ENCODE measurements at regions not wholly inside any gene's neighbourhood (a gene's known extent, or its start where the extent isn't known, plus 50 kb on each side); places are given as distances from the start of the nearest gene placed in this dataset.
"Not testable (repeated sequence)": the region's sequence is repeated elsewhere in the genome, so short reads cannot be mapped to it uniquely, and the experiment has no call there.

DNA sequence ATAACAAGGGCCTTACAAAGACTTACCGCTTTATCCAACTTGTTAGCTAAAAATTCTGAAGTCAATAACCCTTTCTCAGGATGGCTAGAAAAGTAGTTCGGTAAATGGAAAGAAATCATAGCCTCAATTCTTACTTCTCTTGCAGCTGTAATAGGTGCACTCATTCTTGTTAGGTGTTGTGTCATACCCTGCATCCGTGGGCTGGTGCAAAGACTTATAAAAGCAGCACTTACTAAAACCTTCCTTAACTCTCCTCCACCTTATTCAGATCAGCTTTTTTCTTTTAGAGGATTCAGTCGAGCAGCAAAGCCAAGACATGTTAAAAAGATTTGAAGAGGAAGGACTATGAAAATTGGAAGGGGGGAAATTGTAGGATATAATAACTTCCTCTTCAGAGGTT is 238.2 kb upstream of the DIO3 start:
- H3K27me3 ChIP-seq (ENCODE audit: insufficient read depth, low read length) = no peaks in the 10 kb centered on the region
- H2AFZ ChIP-seq (ENCODE audit: low read depth, low read length, poor library complexity, severe bottlenecking) = no peak overlapping the region
- H3K9me3 ChIP-seq (ENCODE audit: control insufficient read depth in 1 of 2, insufficient read depth in 1 of 2, low read depth in 1 of 2, low read length in 2 of 2) = peaks cover 4 to 9% of the 10 kb centered on the region in 2 experiments; a peak in 2 of 4 replicates
- no peaks in the 10 kb centered on the region for H3K4me1 ChIP-seq (ENCODE audit: control insufficient read depth in 1 of 2, insufficient read depth in 2 of 2, low read length in 2 of 2)
- POLR2A ChIA-PET = no interaction called here
- no peaks in the 10 kb centered on the region for H3K36me3 ChIP-seq (ENCODE audit: control insufficient read depth in 1 of 2, insufficient read depth in 2 of 2, low read length in 2 of 2)
- BruUV-seq (replicated peaks) = no TSS peak
- CTCF ChIA-PET = no interaction called here
- TF ChIP-seq CBX3 (IDR thresholded peaks at IDR 0.05; ENCODE audit: low read depth) = no peak
- TF ChIP-seq, protein P1, sequence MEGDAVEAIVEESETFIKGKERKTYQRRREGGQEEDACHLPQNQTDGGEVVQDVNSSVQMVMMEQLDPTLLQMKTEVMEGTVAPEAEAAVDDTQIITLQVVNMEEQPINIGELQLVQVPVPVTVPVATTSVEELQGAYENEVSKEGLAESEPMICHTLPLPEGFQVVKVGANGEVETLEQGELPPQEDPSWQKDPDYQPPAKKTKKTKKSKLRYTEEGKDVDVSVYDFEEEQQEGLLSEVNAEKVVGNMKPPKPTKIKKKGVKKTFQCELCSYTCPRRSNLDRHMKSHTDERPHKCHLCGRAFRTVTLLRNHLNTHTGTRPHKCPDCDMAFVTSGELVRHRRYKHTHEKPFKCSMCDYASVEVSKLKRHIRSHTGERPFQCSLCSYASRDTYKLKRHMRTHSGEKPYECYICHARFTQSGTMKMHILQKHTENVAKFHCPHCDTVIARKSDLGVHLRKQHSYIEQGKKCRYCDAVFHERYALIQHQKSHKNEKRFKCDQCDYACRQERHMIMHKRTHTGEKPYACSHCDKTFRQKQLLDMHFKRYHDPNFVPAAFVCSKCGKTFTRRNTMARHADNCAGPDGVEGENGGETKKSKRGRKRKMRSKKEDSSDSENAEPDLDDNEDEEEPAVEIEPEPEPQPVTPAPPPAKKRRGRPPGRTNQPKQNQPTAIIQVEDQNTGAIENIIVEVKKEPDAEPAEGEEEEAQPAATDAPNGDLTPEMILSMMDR (IDR thresholded peaks at IDR 0.05 in 2 of 3, conservative IDR thresholded peaks at IDR 0.05 in 1 of 3; ENCODE audit: borderline replicate concordance in 1 of 3, insufficient read depth in 1 of 3, low read depth in 2 of 3, low read length in 2 of 3) = no peak
- no peak for TF ChIP-seq EGR1 (IDR thresholded peaks at IDR 0.05; ENCODE audit: low read depth)
- TF ChIP-seq POLR2AphosphoS5 (IDR thresholded peaks at IDR 0.05; ENCODE audit: low read depth, low read length) = no peak
- TF ChIP-seq FOSL1 (IDR thresholded peaks at IDR 0.05; ENCODE audit: low read depth) = no peak
- TF ChIP-seq SP1 (IDR thresholded peaks at IDR 0.05; ENCODE audit: low read depth) = no peak
- no peak for TF ChIP-seq SRF (IDR thresholded peaks at IDR 0.05; ENCODE audit: low read depth)
- TF ChIP-seq RAD21 (IDR thresholded peaks at IDR 0.05; ENCODE audit: low read depth) = no peak
- no peak for TF ChIP-seq EZH2 (IDR thresholded peaks at IDR 0.05)
- no peak for TF ChIP-seq POLR2A (IDR thresholded peaks at IDR 0.05; ENCODE audit: borderline replicate concordance, extremely low read depth, insufficient read depth, insufficient read length)
- TF ChIP-seq, protein P2, sequence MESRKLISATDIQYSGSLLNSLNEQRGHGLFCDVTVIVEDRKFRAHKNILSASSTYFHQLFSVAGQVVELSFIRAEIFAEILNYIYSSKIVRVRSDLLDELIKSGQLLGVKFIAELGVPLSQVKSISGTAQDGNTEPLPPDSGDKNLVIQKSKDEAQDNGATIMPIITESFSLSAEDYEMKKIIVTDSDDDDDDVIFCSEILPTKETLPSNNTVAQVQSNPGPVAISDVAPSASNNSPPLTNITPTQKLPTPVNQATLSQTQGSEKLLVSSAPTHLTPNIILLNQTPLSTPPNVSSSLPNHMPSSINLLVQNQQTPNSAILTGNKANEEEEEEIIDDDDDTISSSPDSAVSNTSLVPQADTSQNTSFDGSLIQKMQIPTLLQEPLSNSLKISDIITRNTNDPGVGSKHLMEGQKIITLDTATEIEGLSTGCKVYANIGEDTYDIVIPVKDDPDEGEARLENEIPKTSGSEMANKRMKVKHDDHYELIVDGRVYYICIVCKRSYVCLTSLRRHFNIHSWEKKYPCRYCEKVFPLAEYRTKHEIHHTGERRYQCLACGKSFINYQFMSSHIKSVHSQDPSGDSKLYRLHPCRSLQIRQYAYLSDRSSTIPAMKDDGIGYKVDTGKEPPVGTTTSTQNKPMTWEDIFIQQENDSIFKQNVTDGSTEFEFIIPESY (IDR thresholded peaks at IDR 0.05; ENCODE audit: extremely low read depth, insufficient replicate concordance, low read length) = no peak
- no peak for TF ChIP-seq ZFX (IDR thresholded peaks at IDR 0.05)
- TF ChIP-seq, protein P3, sequence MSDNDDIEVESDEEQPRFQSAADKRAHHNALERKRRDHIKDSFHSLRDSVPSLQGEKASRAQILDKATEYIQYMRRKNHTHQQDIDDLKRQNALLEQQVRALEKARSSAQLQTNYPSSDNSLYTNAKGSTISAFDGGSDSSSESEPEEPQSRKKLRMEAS (IDR thresholded peaks at IDR 0.05) = no peak
- TF ChIP-seq ZNF274 (IDR thresholded peaks at IDR 0.05; ENCODE audit: low read depth, low read length) = no peak
- TF ChIP-seq SIN3A (IDR thresholded peaks at IDR 0.05; ENCODE audit: low read depth) = no peak
- TF ChIP-seq, protein P4, sequence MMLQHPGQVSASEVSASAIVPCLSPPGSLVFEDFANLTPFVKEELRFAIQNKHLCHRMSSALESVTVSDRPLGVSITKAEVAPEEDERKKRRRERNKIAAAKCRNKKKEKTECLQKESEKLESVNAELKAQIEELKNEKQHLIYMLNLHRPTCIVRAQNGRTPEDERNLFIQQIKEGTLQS (IDR thresholded peaks at IDR 0.05) = no peak
- no peak for TF ChIP-seq ELF1 (IDR thresholded peaks at IDR 0.05; ENCODE audit: borderline replicate concordance, low read depth)
- no peak for TF ChIP-seq CEBPB (IDR thresholded peaks at IDR 0.05; ENCODE audit: low read depth)
- no peak for TF ChIP-seq YY1 (IDR thresholded peaks at IDR 0.05; ENCODE audit: extremely low read depth, insufficient replicate concordance, low read depth, low read length)
- no peak for TF ChIP-seq EZH2phosphoT487 (IDR thresholded peaks at IDR 0.05; ENCODE audit: borderline replicate concordance)
- RAD21 ChIA-PET (ENCODE audit: low non-redundant PET in 1 of 2, low total read pairs in 2 of 2, uncharacterized antibody in 2 of 2, unreplicated experiment in 2 of 2) = no interaction called here
- no peak overlapping the region for H3K4me2 ChIP-seq (ENCODE audit: low read length)
- intact Hi-C loops (cut with micrococcal nuclease) = no loop called here
- DNase-seq (ENCODE audit: low read depth, low spot score) (no peak), ATAC-seq (no peak)
- H3K79me2 ChIP-seq (ENCODE audit: insufficient read depth, low read length) = no peaks in the 10 kb centered on the region
- no peak overlapping the region for H3K9ac ChIP-seq (ENCODE audit: low read length)
- H3K4me3 ChIP-seq (replicated peaks in 1 of 2; ENCODE audit: low read depth in 1 of 2, low read length in 2 of 2) = no peak overlapping the region
- no peaks in the 10 kb centered on the region for H3K9me2 ChIP-seq (ENCODE audit: insufficient read depth)
- H3K27ac ChIP-seq (ENCODE audit: low read depth, low read length) = no peak overlapping the region
- no peaks in the 10 kb centered on the region for H4K20me1 ChIP-seq (ENCODE audit: insufficient read depth)

DNA sequence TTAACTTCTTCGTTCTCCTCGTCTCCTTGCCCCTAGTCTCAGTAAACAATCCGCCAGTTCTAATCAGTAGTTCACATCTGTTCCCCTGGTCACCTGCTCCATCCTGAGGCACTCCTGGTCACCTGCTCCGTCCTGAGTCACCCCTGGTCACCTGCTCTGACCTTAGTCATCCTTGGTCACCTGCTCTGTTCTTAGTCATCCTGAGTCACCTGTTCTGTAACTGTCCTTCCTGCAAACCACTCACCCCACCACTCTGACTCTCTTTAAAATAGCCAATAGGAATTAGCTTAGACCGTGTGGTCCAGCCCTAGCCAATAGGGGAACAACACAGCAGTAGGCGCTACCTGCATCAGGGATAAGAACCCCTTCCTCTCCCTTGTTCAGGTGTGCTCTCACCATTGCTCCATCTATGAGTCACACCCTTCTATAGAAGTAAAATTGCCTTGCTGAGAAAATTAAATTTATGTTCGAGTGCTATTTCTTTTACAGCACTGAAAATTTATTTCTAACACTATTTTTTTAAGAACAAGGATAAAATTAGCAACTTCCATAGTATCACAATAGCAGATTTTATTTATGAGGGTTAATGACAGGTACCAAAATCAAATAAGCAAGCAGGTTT is 237.6 kb upstream of the DIO3 start:
- H3K36me3 ChIP-seq (ENCODE audit: control insufficient read depth in 1 of 2, insufficient read depth in 2 of 2, low read length in 2 of 2); H3K27me3 ChIP-seq (ENCODE audit: insufficient read depth, low read length); H3K4me2 ChIP-seq (ENCODE audit: low read length); BruUV-seq (replicated peaks); H2AFZ ChIP-seq (ENCODE audit: low read depth, low read length, poor library complexity, severe bottlenecking); DNase-seq (ENCODE audit: low read depth, low spot score); RAD21 ChIA-PET (ENCODE audit: low non-redundant PET in 1 of 2, low total read pairs in 2 of 2, uncharacterized antibody in 2 of 2, unreplicated experiment in 2 of 2); H4K20me1 ChIP-seq (ENCODE audit: insufficient read depth); H3K79me2 ChIP-seq (ENCODE audit: insufficient read depth, low read length); CTCF ChIA-PET; POLR2A ChIA-PET; H3K4me1 ChIP-seq (ENCODE audit: control insufficient read depth in 1 of 2, insufficient read depth in 2 of 2, low read length in 2 of 2); intact Hi-C loops (cut with micrococcal nuclease); H3K9me2 ChIP-seq (ENCODE audit: insufficient read depth); H3K4me3 ChIP-seq (replicated peaks in 1 of 2; ENCODE audit: low read depth in 1 of 2, low read length in 2 of 2); H3K9ac ChIP-seq (ENCODE audit: low read length); ATAC-seq; H3K9me3 ChIP-seq (ENCODE audit: control insufficient read depth in 1 of 2, insufficient read depth in 1 of 2, low read depth in 1 of 2, low read length in 2 of 2); H3K27ac ChIP-seq (ENCODE audit: low read depth, low read length): not testable (repeated sequence)
